AG10803 (cell line): ENCODE measurements at regions not wholly inside any gene's neighbourhood (a gene's known extent, or its start where the extent isn't known, plus 50 kb on each side); places are given as distances from the start of the nearest gene placed in this dataset.

ENCODE experiments used
- DNase-seq: peaks from one replicate; pipeline ENCODE4 v3.0.0; 2010; ENCODE audit warnings: low read depth
- H3K4me3 ChIP-seq: 2 replicates; pipeline ENCODE4 v1.5.1; 2011; ENCODE audit warnings: mild to moderate bottlenecking, low read length, control low read depth
- TF ChIP-seq, protein P1 (sequence below): conservative IDR thresholded peaks from 2 replicates; pipeline ENCODE4 v1.5.1; 2011; ENCODE audit warnings: mild to moderate bottlenecking, low read length, control low read depth, inconsistent platforms

DNA sequence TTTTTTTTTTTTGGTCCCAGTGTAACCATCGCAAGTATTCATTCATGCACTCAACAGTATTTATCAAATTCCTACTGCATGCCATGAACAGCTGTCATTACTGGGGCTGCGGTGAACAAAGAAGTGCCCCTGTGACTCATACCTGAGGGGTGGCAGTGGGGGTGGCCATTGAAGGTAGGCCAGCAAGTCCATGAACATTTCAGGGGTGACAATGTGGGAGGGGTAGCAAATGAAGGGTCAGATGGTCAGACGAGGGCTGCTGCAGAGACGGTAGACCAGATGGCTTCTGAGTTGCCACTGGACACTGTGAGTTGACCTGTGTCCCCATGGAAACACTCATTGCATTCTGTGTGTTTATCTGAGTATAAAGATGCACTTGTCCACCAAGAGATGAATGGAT lies 92.5 kb upstream of the PITRM1 start:
- peak; percentile 20 for DNase-seq
- TF ChIP-seq, protein P1, sequence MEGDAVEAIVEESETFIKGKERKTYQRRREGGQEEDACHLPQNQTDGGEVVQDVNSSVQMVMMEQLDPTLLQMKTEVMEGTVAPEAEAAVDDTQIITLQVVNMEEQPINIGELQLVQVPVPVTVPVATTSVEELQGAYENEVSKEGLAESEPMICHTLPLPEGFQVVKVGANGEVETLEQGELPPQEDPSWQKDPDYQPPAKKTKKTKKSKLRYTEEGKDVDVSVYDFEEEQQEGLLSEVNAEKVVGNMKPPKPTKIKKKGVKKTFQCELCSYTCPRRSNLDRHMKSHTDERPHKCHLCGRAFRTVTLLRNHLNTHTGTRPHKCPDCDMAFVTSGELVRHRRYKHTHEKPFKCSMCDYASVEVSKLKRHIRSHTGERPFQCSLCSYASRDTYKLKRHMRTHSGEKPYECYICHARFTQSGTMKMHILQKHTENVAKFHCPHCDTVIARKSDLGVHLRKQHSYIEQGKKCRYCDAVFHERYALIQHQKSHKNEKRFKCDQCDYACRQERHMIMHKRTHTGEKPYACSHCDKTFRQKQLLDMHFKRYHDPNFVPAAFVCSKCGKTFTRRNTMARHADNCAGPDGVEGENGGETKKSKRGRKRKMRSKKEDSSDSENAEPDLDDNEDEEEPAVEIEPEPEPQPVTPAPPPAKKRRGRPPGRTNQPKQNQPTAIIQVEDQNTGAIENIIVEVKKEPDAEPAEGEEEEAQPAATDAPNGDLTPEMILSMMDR = no peak

DNA sequence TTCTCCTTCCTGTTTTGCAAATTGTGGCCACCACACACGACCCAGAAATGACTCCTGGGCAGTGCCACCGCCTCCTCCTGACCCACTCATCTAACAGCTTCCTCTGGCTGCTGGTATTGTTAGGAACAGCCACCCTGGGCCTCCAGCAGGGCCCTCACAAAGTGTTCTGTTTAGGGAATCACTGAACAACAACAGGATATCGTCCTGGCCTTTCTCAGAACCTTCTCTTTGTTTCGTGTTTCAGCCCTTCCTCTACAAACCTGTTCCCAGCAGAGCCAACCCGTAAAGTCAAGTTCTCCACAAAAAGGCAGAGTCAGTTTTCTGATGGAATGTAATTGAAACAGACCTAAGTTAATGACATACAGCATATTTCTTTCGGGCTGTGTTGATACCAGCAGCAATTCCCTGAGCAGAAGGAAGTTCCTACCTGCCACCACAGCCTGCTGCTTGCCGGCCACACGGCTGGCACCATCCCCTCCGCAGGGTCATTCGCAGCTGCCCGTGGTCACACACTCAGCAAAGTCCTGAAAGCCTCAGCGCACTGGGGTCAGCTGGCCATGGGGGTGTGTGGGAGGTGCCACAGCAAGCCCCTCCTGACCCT lies 91.7 kb upstream of the PITRM1 start:
- no peak overlapping the region for H3K4me3 ChIP-seq
- no peak for DNase-seq
- TF ChIP-seq, protein P1 = no peak

More for the DNA sequence above, 92.5 kb upstream of the PITRM1 start:
- no peak overlapping the region for H3K4me3 ChIP-seq

DNA sequence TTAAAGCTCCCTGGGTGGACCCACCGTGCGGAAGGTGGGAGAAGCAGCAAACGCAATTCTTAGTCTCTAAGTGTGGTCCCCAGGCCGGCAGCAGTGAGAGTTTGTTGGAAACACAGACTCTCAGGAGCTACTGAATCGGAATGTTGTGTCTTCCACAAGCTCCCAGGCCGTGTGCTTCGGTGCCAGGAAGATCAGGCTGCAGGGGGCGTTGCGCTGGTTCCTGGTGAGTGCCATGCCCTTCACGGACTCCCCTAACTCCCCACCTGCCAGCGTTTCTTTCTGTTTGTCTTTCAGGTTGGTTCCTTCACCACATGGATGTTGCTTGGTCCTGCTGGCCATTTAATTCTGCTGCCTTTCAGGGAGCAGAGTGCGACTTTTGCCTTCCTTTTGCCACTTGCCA lies 91.2 kb upstream of the PITRM1 start:
- H3K4me3 ChIP-seq = no peak overlapping the region
- DNase-seq = no peak
- TF ChIP-seq, protein P1 = no peak

DNA sequence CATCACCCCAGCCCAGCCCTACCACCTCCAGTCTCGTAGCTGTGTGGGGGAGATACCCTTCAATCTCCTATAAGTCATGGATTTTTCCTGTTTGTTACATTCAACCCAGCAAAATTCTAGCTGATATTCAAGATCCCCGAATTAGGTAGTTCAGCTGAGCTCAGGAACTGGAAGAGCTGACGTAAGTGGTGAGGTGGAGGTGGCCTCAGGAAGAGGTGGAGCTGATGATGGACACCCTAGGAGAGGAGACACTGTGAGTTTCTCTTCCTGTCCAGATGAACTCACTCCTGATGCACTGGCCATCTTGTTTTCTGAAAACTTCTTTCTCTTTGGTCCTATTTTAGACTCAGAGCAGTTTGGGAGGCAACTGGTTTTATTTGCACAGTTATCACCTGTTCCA lies 90.5 kb upstream of the PITRM1 start:
- TF ChIP-seq, protein P1 = no peak
- DNase-seq = no peak
- no peak overlapping the region for H3K4me3 ChIP-seq

DNA sequence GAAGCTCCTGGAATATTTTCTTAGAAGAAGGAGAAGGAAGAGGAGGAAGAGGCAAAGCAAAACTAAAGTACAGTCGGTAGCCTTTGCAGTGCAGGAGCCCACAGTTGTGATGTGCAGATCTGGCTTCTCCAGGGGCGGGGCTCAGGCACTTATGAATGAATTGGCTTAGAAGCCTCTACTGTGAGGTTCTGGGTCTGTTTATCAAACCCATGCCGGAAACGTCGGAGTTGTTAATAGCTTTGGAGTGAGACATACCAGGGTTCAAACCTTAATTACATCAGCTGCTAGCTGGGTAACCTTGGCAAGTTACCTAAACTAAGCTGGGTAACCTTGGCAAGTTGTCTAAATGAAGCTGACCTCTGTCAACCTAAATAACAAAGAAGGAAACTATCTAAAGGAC lies 89.3 kb upstream of the PITRM1 start:
- no peak for DNase-seq
- no peak overlapping the region for H3K4me3 ChIP-seq
- TF ChIP-seq, protein P1 = no peak

DNA sequence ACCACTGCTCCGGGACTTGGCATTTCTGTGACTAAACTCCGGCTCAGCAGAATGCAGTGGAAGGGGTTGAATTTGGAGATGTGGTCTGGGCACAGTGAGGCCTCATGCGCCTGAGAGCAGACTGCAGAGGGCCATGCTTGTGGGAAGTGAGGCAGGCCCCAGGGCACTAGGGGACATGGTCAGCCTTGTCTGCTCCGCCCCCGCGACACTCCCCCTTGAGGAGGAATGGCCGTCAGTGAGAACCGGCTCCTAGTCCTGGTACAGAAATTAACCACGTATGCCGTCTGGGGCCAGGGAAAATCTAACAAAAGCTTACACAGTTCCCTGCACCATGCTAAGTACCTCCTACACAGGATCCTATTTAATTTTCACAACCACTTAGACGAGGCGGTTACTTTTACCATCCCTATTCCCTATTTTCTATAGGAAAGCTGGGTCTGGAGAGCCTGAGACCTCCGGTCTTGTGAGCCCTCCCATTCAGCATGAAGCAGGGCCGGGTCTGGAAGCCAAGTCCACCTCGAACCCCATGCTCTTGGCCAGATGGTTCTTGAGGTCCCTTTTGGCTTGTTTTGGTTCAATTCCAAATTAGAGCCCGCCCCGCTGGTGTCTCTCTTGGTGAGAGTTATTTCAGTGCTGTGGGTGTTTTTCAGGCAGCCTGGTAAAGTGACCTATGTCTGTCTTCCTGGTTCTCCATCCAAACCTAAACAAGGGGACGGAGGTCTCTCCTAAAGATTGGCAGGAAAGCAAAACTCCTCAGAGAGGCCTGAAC lies 87.7 kb upstream of the PITRM1 start:
- DNase-seq = no peak
- no peak overlapping the region for H3K4me3 ChIP-seq
- TF ChIP-seq, protein P1 = no peak

DNA sequence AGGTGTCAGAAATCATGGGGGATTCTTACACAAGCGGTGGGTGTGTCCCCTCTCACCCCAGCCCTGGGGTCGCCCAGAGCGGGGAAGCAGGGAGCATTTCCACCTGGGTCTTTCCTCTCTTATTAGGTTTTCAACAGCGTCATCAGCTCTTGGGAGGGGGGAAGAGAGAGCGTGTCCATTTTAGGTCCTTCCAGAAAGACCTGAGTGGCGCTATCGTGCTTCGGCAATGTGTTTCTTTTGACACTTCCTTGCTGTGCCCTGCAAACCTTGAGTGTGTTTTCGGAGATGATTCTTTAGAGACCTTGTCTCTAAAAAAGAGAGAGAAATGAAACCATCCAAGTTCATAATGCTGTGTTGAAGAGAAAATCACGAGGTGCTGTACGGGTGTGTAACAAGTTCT lies 86.9 kb upstream of the PITRM1 start:
- DNase-seq = no peak
- TF ChIP-seq, protein P1 = no peak
- no peak overlapping the region for H3K4me3 ChIP-seq
